HCT116 (cell line): ENCODE measurements at regions not wholly inside any gene's neighbourhood (a gene's known extent, or its start where the extent isn't known, plus 50 kb on each side); places are given as distances from the start of the nearest gene placed in this dataset.
A peak's percentile ranks its signal among the peaks of the same experiment; 100 is the strongest.

Experiments
- ATAC-seq: fragments of 200-7000 bp; cut with Tn5 transposase; 2 replicates; pipeline ENCODE4 v1.9.1; 2020; ENCODE audit warnings: mild to moderate bottlenecking, moderate library complexity
- BruUV-seq: library from RNA; stranded (reverse); fragments of 400-500 nt; replicated peaks from 2 replicates; lab custom pipeline; 2021; lab: Mats Ljungman, UMichigan
- CTCF ChIA-PET: fragments of 300-600 bp; sonication (Branson Sonifier 250); formaldehyde crosslinking; loops from one replicate; lab custom pipeline; 2021; ENCODE audit warnings: antibody characterized with exemption; lab: Charles Lee
- POLR2A ChIA-PET: fragments of 300-600, 350-600 bp; sonication (Branson Sonifier 250); formaldehyde crosslinking; loops from one replicate; lab custom pipeline; 2021; ENCODE audit warnings: antibody characterized with exemption; lab: Charles Lee
- RAD21 ChIA-PET, 2 experiments: fragments of 300-600 bp; sonication (Branson Sonifier 250); formaldehyde crosslinking; loops; one replicate each; lab custom pipeline; 2023; ENCODE audit warnings: low total read pairs in 2 of 2; ENCODE audit not compliant: uncharacterized antibody in 2 of 2, unreplicated experiment in 2 of 2, low non-redundant PET in 1 of 2; lab: Charles Lee
- DNase-seq: peaks from one replicate; pipeline ENCODE4 v3.0.0-alpha.2; 2010; ENCODE audit warnings: low read depth, low spot score
- H2AFZ ChIP-seq: fragments of 200-600 bp; shearing (Covaris generic), sonication (generic); 2 replicates; pipeline ENCODE4 v1.6.1; 2017; ENCODE audit warnings: low read depth, mixed run types, mixed read lengths, antibody characterized with exemption, low read length; ENCODE audit not compliant: poor library complexity, severe bottlenecking
- H3K27ac ChIP-seq: 2 replicates; pipeline ENCODE4 v1.5.1; 2012; ENCODE audit warnings: low read depth, low read length
- H3K27me3 ChIP-seq: fragments of 200-600 bp; sonication (generic); 2 replicates; pipeline ENCODE4 v1.6.1; 2016; ENCODE audit warnings: mixed run types, low read length, mixed read lengths; ENCODE audit not compliant: insufficient read depth
- H3K36me3 ChIP-seq, 2 experiments: fragments of 200-500 bp in 1 of 2; fragments of 200-600 bp in 1 of 2; sonication (Bioruptor generic) in 1 of 2; sonication (generic) in 1 of 2; 2 replicates each; pipeline versions ENCODE4 v1.5.1 to v1.6.1; 2014 to 2016; ENCODE audit warnings: low read length in 2 of 2, inconsistent platforms in 1 of 2, mixed read lengths in 1 of 2, mixed run types in 1 of 2; ENCODE audit not compliant: insufficient read depth in 2 of 2, control insufficient read depth in 1 of 2
- H3K4me1 ChIP-seq, 2 experiments: fragments of 200-600 bp in 1 of 2; sonication (generic) in 1 of 2; 2 replicates each; pipeline versions ENCODE4 v1.5.1 to v1.6.1; 2012 to 2017; ENCODE audit warnings: low read length in 2 of 2, inconsistent platforms in 1 of 2, mild to moderate bottlenecking in 1 of 2, mixed read lengths in 1 of 2, mixed run types in 1 of 2, moderate library complexity in 1 of 2; ENCODE audit not compliant: insufficient read depth in 2 of 2, control insufficient read depth in 1 of 2
- H3K4me2 ChIP-seq: fragments of 200-600 bp; sonication (generic); 2 replicates; pipeline ENCODE4 v1.6.1; 2017; ENCODE audit warnings: mixed run types, low read length, mixed read lengths
- H3K4me3 ChIP-seq, 2 experiments: fragments of 200-600 bp in 1 of 2; sonication (generic) in 1 of 2; replicated peaks in 1 of 2; 2 replicates each; pipeline ENCODE4 v1.5.1; 2011 to 2016; ENCODE audit warnings: low read length in 2 of 2, control low read depth in 1 of 2, low read depth in 1 of 2, mild to moderate bottlenecking in 1 of 2, mixed read lengths in 1 of 2, mixed run types in 1 of 2
- H3K79me2 ChIP-seq: fragments of 200-600 bp; sonication (generic); 2 replicates; pipeline ENCODE4 v1.6.1; 2017; ENCODE audit warnings: mild to moderate bottlenecking, mixed run types, low read length, moderate library complexity, mixed read lengths; ENCODE audit not compliant: insufficient read depth
- H3K9ac ChIP-seq: fragments of 200-600 bp; sonication (generic); 2 replicates; pipeline ENCODE4 v1.6.1; 2016; ENCODE audit warnings: low read length, mixed read lengths
- H3K9me2 ChIP-seq: fragments of 200-600 bp; sonication (generic), shearing (Covaris generic); 2 replicates; pipeline ENCODE4 v1.6.1; 2017; ENCODE audit warnings: mixed run types, mild to moderate bottlenecking, moderate library complexity; ENCODE audit not compliant: insufficient read depth
- H3K9me3 ChIP-seq, 2 experiments: fragments of 200-500 bp in 1 of 2; fragments of 200-600 bp in 1 of 2; sonication (Bioruptor generic) in 1 of 2; sonication (generic) in 1 of 2; 2 replicates each; pipeline ENCODE4 v1.6.1; 2014 to 2017; ENCODE audit warnings: low read length in 2 of 2, mixed read lengths in 2 of 2, inconsistent platforms in 1 of 2, low read depth in 1 of 2, mild to moderate bottlenecking in 1 of 2, mixed run types in 1 of 2, moderate library complexity in 1 of 2; ENCODE audit not compliant: control insufficient read depth in 1 of 2, insufficient read depth in 1 of 2
- H4K20me1 ChIP-seq: fragments of 200-600 bp; sonication (generic), shearing (Covaris generic); 2 replicates; pipeline ENCODE4 v1.6.1; 2017; ENCODE audit warnings: mixed run types, mild to moderate bottlenecking, moderate library complexity; ENCODE audit not compliant: insufficient read depth
- CBX3 ChIP-seq: IDR thresholded peaks from 2 replicates; pipeline ENCODE4 v1.6.1; 2012; ENCODE audit warnings: low read depth
- CTCF ChIP-seq, 3 experiments: fragments of 200-600 bp in 1 of 3; sonication (generic) in 1 of 3; IDR thresholded peaks in 2 of 3; conservative IDR thresholded peaks in 1 of 3; 2 replicates each; pipeline ENCODE4 v1.5.1; 2012 to 2017; ENCODE audit warnings: low read depth in 2 of 3, low read length in 2 of 3, antibody characterized with exemption in 1 of 3, borderline replicate concordance in 1 of 3, control low read depth in 1 of 3, mild to moderate bottlenecking in 1 of 3, mixed read lengths in 1 of 3, mixed run types in 1 of 3, moderate library complexity in 1 of 3; ENCODE audit not compliant: insufficient read depth in 1 of 3
- ELF1 ChIP-seq: IDR thresholded peaks from 2 replicates; pipeline ENCODE4 v1.6.1; 2012; ENCODE audit warnings: low read depth, borderline replicate concordance
- EZH2 ChIP-seq: fragments of 200-600 bp; sonication (generic); IDR thresholded peaks from 2 replicates; pipeline ENCODE4 v1.6.1; 2017; ENCODE audit warnings: antibody characterized with exemption, mixed run types
- POLR2A ChIP-seq: IDR thresholded peaks from 2 replicates; pipeline ENCODE4 v1.7.0; 2011; ENCODE audit warnings: borderline replicate concordance; ENCODE audit not compliant: insufficient read depth, insufficient read length; ENCODE audit errors: extremely low read depth
- POLR2AphosphoS5 ChIP-seq: IDR thresholded peaks from 2 replicates; pipeline ENCODE4 v1.6.1; 2011; ENCODE audit warnings: mild to moderate bottlenecking, low read depth, low read length, moderate library complexity
- RAD21 ChIP-seq: IDR thresholded peaks from 2 replicates; pipeline ENCODE4 v1.6.1; 2012; ENCODE audit warnings: low read depth, mild to moderate bottlenecking
- REST ChIP-seq: IDR thresholded peaks from 2 replicates; pipeline ENCODE4 v1.6.1; 2012; ENCODE audit warnings: low read depth
- SIN3A ChIP-seq: IDR thresholded peaks from 2 replicates; pipeline ENCODE4 v1.6.1; 2012; ENCODE audit warnings: low read depth
- SRF ChIP-seq: IDR thresholded peaks from 2 replicates; pipeline ENCODE4 v1.6.1; 2012; ENCODE audit warnings: low read depth
- ZNF274 ChIP-seq: fragments of 200-500 bp; sonication (Bioruptor generic); IDR thresholded peaks from 2 replicates; pipeline ENCODE4 v1.6.1; 2014; ENCODE audit warnings: mild to moderate bottlenecking, low read depth, low read length, inconsistent platforms
- intact Hi-C: fragments of 100-400 bp; cut with micrococcal nuclease; formaldehyde crosslinking; loops from 2 replicates; pipeline ENCODE4 v1.10.0; 2022
- TF ChIP-seq, protein P1 (sequence below): IDR thresholded peaks from 2 replicates; pipeline ENCODE4 v1.6.1; 2011; ENCODE audit warnings: mild to moderate bottlenecking, low read length, moderate library complexity; ENCODE audit not compliant: insufficient replicate concordance; ENCODE audit errors: extremely low read depth

DNA sequence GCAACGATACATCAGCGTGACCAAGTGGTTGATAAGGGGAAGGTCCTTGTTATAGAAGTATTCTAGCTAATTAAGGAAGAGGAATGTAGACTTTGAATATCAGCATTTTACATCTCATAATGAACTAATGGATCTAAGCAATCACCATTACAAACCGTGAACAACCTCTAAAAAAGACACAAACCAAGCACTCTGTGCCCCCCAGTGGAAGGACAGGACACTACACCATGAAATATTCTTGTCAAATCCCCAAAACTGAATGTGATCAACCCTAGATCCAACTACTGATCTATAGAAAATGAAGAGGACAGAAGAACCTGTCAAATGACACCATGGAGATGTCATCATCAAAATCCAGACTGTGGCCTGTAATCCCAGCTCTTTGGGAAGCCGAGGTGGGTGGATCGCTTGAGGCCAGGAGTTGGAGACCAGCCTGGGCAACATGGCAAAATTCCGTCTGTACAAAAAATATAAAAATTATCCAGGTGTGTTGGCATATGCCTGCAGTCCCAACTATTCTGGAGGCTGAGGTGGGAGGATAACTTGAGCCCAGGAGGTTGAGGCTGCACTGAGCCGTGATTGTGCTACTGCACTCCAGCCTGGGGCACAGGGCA is 111.3 kb upstream of the CARD11 start:
- H2AFZ ChIP-seq = no peak overlapping the region
- CTCF ChIA-PET = no interaction called here
- H3K27ac ChIP-seq = no peak overlapping the region
- no peaks in the 10 kb centered on the region for H4K20me1 ChIP-seq
- no peaks in the 10 kb centered on the region for H3K9me2 ChIP-seq
- POLR2A ChIA-PET = no interaction called here
- RAD21 ChIA-PET = no interaction called here
- no peaks in the 10 kb centered on the region for H3K9me3 ChIP-seq
- DNase-seq (peak; percentile 32), ATAC-seq (peak; percentile 72)
- peak; percentile 77 for TF ChIP-seq RAD21
- TF ChIP-seq EZH2 = no peak
- TF ChIP-seq CTCF (IDR thresholded peaks at IDR 0.05 in 2 of 3, conservative IDR thresholded peaks at IDR 0.05 in 1 of 3; ENCODE audit: borderline replicate concordance in 1 of 3, insufficient read depth in 1 of 3, low read depth in 2 of 3, low read length in 2 of 3) = peak; percentile 56 to 67 (median 66)
- TF ChIP-seq CBX3 = peak; percentile 44; the same call in 1 of the 2 replicates
- TF ChIP-seq SIN3A = no peak
- TF ChIP-seq ELF1 = no peak
- no peak for TF ChIP-seq ZNF274
- no TSS peak for BruUV-seq
- intact Hi-C loops = loop anchor here (1.0 kb wide), 2 partner anchors 90 to 268 kb away; no protein-coding TSS in a partner anchor
- no peak overlapping the region for H3K4me3 ChIP-seq
- H3K27me3 ChIP-seq = peaks cover 3% of the 10 kb centered on the region; the same call in 1 of the 2 replicates
- no peak overlapping the region for H3K4me2 ChIP-seq
- no peaks in the 10 kb centered on the region for H3K36me3 ChIP-seq
- no peaks in the 10 kb centered on the region for H3K79me2 ChIP-seq
- no peak overlapping the region for H3K9ac ChIP-seq
- H3K4me1 ChIP-seq = no peaks in the 10 kb centered on the region

DNA sequence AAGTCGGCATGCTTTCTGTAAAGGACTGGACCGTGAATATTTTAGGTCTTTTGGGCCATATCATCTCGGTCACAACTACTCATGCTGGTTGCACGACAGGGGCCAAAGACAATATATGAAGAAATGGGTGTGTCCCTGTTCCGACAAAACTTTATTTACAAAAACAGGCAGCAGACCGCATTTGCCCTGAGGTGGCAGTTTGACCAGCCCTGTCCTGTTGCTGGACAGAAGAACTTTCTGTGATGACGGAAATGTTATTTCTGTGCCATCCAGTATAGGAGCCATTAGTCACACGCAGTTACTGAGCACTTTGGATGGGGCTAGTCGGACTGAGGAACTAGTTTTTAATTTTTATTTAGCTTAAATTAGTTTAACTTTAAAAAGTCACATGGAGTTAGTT is 112.8 kb upstream of the CARD11 start:
- H2AFZ ChIP-seq = no peak overlapping the region
- H3K9me2 ChIP-seq = no peaks in the 10 kb centered on the region
- no peak overlapping the region for H3K9ac ChIP-seq
- H3K27ac ChIP-seq = no peak overlapping the region
- RAD21 ChIA-PET = no interaction called here
- H3K4me1 ChIP-seq = no peaks in the 10 kb centered on the region
- H3K4me3 ChIP-seq = no peak overlapping the region
- CTCF ChIA-PET = no interaction called here
- POLR2A ChIA-PET = no interaction called here
- H4K20me1 ChIP-seq = no peaks in the 10 kb centered on the region
- H3K27me3 ChIP-seq = peaks cover 3% of the 10 kb centered on the region; the same call in 1 of the 2 replicates
- ATAC-seq = no peak
- intact Hi-C loops = no loop called here
- H3K36me3 ChIP-seq = no peaks in the 10 kb centered on the region
- H3K9me3 ChIP-seq = no peaks in the 10 kb centered on the region
- H3K4me2 ChIP-seq = no peak overlapping the region
- no TSS peak for BruUV-seq
- H3K79me2 ChIP-seq = no peaks in the 10 kb centered on the region
- DNase-seq = no peak
- TF ChIP-seq SIN3A (no peak), RAD21 (no peak), POLR2AphosphoS5 (no peak), SRF (no peak), POLR2A (no peak), REST (no peak)
- TF ChIP-seq, protein P1, sequence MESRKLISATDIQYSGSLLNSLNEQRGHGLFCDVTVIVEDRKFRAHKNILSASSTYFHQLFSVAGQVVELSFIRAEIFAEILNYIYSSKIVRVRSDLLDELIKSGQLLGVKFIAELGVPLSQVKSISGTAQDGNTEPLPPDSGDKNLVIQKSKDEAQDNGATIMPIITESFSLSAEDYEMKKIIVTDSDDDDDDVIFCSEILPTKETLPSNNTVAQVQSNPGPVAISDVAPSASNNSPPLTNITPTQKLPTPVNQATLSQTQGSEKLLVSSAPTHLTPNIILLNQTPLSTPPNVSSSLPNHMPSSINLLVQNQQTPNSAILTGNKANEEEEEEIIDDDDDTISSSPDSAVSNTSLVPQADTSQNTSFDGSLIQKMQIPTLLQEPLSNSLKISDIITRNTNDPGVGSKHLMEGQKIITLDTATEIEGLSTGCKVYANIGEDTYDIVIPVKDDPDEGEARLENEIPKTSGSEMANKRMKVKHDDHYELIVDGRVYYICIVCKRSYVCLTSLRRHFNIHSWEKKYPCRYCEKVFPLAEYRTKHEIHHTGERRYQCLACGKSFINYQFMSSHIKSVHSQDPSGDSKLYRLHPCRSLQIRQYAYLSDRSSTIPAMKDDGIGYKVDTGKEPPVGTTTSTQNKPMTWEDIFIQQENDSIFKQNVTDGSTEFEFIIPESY = no peak
